GM18499 (cell line): ENCODE measurements at regions not wholly inside any gene's neighbourhood (a gene's known extent, or its start where the extent isn't known, plus 50 kb on each side); places are given as distances from the start of the nearest gene placed in this dataset.

Source experiments
- ATAC-seq: cut with Tn5 transposase; IDR thresholded peaks from one replicate; pipeline ENCODE4 v1.9.1; 2021; ENCODE audit warnings: moderate number of reproducible peaks; ENCODE audit not compliant: insufficient read depth, unreplicated experiment

DNA sequence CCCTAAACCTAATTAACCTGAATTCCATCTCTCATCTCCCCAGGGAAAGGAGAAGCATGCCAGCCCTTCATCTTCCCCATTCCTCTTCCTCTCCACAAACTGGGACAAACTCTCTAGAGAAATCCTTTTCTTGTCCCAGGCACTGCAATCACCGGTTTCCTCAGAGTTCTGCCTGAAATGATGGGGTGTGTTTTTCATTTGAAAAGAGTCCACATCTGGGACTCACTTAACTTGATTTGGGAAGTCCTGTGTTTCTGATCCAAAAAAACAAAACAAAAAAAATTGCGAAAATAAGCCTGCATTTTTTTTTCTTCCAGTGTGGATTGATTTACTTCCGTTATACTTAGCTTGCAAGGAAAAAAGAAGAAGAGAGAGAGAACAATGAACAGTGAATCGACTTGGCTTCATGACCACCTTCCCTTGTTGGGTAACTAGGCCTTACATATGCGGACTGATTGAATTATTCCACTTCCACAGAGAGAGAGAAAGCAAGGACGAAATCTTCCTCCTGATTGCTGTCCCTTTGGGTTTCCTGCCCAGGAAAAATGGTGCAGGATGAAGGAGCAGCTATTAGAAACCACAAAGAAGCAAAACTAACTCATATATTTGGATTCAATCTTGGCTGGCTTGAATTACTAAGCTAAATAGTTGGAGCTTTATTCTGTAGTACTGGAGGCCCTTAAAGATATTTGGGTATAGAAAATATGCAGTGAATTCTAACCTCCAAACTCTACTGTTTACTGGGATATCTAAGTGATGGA is 506.2 kb upstream of the TBX3 start:
- ATAC-seq: no peak

DNA sequence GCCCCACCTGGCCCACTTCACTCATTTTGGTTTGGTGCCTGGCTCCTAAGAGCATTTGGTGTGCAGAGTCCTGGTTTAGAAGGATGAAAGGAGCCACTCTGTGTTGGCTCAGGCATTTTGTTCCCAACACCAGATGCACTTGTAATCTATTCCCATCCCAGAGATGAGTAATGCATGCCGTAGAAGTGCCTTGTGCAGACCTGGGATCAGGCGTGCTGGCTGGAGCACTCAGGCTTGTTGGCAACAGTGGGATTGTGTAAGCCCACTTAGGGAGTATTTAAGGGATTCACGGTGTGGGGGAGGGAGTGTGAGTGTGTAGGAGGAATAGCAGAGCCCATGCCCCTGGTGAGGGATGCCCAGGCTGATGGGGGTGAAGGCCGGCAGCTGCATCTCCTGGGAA is 501.5 kb upstream of the TBX3 start:
- ATAC-seq: no peak

DNA sequence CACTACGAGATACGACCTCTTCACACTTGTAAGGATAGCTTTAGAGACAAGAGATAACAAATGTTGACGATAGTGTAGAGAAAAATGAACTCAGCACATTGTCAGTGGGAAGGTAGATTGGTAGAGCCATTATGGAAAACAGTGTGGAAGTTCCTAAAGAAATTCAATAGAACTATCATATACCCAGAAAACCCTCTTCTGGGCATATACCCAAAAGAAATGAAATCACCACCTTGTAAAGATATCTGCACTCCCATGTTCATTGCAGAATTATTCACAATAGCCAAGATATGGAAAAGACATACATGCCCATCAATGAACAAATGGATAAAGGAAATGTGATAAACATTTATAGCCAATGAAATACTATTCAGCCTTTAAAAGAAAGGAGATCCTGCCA is 499.8 kb upstream of the TBX3 start:
- no peak for ATAC-seq

DNA sequence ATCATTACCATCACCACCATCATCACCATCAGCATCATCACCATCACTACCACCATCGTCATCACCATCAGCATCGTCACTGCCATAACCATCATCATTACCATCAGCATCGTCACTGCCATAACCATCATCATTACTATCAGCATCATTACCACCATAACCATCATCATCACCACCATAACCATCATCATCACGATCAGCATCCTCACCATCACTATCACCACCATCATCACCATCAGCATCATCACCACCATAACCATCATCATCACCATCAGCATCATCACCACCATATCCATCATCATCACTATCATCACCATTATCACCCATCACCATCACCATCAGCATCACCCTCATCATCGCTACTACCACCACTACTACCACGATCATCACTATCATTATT is 493.9 kb upstream of the TBX3 start:
- ATAC-seq: no peak

DNA sequence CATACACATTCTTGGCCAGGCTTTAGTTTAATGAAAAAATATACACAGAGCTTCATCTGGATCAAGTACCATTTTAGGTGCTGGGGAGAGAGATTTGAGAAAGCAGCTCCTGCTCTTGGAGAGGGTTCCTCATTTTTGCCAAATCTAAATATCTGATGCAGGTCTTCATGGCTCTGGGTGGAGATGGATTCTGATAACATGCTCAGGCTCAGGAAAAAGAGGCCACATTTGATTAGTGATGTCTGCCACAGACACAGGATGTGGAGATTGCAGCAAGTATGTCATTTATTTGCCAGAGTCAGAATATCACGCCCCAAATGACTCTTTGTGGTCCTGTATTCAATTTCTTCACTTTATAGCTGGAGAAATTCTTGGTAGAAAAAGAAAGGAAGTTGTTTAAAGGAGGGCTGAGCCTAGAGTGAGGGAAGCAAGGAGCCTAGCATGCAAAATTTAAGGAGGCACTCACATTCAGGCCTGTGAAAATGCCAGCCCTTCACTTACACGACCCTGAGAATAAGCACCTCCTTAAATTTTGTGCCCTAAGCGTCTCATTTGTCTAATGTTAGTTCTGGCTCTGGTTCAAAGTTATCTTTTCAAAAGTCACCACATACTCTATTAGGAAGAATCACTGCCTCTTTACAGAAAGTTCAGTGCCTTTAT is 492.9 kb upstream of the TBX3 start:
- no peak for ATAC-seq

DNA sequence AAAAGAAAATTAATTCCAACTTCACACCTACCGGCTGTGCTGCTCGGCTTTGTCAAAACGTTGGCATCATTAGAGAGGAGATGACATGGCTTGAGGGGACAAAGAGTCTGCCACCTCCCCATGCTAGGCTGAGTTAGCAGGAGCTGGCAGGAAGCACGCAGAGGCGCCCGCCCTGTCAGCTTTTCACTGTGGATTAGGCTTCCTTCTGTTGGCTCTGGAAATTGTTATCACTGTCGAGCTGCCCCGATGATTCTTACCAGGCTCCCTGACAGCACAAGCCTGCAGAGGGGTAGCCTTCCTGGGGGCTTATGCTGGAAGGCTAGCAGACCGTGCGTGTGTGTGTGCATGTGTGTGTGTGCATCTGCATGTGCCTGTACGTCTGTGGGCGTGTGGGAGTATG is 490.9 kb upstream of the TBX3 start:
- no peak for ATAC-seq

DNA sequence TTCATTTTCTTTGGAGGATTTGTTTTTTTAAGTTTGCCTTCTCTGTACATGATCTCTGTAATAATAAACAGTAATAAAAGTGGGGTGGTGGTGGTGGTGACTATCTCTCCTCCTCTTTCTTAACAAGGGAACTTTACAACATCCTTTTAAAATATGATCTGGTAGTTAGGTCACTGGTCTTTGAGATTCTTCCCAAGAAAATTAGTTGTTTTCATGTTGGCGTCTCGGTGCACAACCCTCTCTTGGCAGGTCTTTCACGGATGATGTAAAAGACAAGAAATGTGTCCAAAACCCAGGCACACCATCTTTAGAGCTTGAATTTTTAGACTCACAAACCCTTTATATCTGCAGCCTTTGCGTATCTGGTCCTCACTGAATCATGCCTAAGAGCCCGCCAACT is 488.5 kb upstream of the TBX3 start:
- no peak for ATAC-seq

DNA sequence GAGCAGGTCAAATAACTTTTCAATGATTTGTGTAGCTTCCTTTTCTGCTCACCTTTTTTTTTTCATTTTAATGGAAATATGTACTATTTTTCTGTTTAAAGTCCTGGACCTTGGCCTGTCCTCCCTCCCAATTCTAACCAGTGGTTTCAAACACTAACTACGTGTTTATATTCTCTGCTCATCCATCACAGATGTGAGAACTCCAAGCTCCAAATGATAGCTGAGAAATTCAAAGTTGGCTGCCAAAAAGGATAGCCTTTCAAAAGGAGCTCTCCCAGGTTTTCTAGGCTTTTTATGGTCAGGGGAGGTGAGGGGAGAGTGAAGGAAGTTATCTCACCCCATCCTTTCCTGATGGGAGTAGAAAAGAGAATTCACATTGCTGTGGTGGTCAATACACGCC is 486.0 kb upstream of the TBX3 start:
- no peak for ATAC-seq

DNA sequence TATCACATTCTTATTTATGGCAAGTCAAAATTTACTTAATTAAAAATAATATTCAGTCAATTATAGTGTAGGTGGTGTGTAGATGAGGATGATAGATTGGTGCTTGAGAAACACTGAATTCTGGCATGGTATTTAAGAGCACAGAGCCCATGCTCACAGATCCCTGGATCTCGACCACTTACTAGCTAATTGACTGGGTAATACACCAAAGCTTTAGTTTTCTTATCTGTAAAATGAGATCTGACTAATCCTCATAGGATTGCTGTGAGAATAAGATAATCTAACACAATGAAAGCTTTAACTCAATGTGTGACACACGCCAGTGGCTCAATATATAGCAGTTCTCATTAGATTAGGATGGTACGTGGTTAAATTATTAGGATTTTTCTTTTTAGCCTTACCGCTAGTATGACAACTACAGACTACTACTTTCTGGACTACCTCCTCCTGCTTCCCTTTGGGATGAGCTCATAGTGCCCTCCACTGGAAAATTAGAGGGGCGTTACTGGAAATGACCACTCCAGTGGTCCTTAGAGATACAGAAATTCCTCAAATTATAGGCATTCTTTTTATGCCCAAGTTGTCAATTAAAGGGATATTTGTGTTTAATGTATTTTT is 482.8 kb upstream of the TBX3 start:
- ATAC-seq: no peak

DNA sequence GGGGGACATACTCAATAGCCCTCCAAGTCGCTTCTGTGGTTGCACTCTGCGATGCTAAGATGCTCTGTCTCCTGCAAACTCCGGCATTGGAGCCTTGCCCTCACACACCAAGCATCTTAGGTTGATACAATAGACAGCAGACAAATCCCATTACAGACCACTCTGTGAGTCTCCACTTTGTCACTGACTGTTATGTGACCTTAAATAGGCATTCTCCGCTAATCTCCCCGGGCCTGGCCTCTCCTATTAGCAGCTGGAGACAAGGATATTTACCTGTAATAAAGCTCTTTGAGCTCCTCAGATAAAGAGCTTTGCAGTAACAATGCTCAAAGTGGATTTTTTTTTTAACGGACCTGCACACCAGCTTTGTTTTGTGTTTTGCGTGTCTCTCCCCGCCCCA is 479.7 kb upstream of the TBX3 start:
- ATAC-seq: no peak

DNA sequence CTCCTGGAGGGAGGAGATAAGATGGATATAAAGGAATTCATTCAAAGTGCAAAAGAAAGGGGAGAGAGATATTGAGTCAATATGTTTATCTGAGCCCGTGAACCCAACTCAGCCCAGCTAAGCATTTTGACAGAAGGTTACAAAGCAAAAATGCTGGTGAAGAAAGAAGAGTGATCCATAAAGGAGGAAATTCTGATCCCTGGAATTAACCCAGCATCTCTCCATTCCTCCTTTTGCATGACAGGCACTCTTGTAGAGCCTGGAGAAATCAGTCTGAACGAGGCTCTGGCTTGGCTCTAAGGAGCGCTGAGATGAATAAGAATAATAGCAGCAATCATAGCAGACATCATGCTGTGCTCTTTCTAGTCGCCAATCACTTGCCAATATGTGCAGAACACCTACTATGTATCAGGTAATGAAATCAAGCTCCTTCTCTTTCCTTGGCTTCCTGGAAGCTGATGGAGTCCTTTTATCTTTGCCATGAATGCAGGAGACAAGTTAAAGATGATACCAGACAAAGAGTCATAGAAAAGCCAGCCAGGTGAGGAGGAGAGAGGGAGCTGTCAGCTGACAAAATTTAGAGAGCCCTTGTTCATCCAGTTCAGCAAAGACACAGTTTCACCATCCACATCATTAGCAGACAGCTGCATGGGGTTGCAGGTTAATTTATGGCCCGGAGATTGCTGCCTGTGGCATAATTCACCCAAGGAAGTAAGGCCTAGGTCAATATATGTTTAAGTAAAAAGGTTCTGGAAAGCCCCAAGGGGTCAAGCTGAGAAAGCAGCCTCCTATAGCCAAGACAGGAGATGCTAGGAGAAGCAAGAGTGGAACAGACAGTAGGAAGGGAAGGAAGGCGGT is 476.5 kb upstream of the TBX3 start:
- ATAC-seq: no peak

DNA sequence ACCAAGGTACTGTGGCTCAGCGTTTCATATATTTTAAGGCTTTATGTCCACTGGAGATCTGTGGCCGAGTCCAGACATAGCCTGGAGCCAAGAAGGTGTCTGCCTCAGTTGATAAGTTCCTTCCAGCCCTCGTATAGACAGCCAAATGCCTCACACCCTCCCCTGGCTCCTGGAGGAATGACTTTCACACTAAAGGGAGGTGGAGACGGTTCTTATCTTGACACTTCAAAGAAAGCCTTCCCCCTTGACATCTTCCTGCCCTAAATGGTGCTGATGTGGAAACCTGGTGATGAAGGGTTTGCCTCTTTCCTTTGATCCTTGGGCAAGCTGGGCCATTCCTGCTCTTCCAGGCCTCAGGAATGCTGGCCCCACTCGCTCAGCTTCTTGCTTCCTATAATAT is 474.8 kb upstream of the TBX3 start:
- no peak for ATAC-seq

DNA sequence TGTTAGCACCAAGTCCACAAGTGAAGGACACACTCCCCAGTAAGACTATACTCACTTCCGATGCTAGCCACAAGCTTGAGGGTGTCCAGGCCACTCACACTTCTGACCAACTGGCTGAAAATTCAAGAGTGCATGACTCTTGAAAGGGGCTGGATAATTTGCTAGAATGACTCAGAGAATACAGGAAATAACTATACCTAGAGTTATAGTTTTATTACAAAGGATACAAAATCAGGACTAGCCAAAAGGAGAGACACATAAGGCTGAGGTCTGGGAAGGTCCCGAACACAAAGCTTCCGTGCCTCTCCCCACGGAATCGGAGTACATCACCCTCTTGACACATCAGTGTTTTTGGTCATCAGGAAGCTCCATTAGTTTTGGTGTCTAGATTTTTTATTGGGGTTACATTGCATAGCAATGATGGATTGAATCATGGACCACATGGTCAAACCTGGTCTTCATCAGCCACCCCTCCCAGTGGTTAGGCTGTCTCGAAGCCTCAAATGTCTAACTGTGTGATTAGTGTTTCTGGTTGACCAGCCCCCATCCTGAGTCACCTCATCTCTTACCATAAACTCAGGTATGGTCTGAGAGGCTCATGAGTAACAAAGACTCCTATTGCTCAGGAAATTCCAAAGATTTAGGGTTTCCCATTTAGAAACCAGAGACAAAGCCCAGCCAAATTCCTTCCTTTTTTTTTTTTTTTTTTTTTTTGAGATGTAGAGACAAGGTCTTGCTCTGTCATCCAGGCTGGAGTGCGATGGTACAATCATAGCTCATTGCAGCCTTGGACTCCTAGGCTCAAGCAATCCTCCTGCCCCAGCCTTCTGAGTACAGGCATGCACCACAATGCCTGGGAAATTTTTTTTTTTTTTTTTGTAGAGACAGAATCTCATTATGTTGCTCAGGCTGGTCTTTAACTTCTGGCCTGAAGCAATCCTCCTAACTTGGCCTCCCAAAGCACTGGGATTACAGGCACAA is 472.0 kb upstream of the TBX3 start:
- no peak for ATAC-seq

DNA sequence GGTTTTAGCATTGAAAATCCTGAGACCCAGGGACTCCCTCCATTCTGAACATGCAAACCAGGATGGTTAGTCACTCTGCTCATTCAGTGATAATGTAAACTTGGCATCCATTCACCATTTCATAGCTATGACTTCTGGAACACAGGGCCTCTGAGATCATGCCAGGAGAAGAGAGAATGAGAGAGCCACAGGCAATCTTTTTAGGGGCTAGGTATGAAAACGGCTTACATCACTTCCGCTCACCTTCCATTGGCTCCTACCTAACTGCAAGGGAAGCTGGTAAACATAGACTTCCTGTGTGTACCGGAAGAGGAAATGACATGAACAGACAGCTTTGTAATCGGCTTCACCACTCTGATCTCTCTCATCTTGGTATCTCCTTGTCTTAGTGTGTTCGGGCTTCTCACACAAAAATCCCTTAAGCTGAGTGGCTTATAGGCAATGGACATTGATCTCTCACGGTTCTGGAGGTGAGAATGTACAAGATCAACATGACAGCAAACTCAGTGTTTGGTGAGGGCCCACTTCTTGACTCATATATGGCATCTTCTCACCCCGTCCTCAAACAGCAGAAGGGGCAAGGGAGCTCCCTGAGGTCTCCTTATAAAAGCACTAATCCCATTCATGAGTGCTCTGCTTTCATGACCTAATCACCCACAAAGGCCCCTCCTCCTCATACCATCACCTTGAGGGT is 465.9 kb upstream of the TBX3 start:
- no peak for ATAC-seq

DNA sequence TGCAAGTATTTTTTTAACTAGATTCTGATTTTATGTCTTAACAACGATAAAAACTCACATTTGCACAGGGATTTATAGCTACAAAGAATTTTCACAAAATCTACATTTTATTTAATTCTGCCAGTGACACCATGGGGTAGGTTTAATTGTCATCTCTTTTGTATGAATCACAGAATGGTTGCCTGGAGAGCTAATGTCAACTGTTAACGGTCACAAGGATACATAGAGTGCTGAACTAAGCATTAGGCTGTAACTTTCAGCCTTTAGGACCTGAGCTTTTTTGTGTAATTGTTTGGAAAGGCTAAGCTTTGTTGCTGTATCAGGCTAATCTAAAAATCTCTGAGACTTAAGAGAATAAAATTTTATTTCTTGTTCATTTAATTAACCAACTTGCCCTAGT is 465.3 kb upstream of the TBX3 start:
- no peak for ATAC-seq

DNA sequence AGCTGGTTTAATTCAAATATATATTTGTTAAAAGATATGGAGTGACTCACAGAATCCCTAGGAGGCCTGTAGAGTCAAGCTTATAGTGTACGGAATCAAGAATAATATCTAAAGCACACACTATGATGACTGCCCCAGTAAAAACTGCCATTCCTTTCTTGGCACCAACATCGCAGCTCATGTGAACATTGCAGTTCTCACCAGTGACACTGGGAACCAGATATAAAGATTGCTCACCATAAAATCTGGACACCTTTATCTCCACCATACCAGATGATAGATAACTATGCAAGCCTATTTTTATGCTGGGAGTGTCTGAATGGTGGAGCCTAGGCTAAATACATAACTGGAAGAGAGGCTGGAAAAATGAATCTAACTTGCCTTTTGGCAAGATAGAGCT is 463.9 kb upstream of the TBX3 start:
- ATAC-seq: no peak

DNA sequence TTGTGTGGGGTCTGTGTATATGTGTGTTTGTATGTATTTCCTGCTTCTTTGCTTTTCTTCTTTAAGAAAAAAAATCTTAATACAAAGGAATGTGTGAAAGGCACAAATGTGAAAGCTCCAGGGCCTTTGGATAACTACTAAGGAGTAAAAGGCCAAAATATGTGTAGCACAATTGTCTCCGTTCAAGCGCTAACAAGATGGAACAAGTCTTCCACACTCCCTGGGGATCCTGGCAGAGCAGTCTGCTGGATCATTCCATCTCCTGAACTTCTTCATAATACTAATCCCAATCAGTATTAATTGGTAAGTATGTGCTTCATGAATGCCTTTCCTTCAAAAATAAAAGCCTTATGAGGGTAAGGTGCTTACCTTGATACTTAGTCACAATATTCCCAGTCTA is 462.5 kb upstream of the TBX3 start:
- ATAC-seq: no peak

DNA sequence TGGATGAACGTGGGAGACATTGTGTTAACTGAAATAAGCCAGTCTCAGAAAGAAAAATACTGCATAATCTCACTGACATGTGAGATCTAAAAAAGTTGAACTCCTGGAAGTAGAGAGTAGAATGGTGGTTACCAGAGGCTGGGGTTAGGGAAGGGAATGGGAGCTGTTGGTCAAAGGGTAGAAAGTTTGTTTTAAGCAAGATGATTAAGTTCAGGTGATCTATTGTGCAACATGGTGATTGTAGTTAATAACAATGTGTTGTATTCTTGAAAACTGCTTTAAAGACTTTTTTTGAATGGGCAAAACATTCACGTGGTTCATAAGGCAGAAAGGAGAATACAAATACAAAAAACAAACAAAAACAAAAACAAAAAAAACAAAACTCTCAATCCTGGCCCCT is 460.4 kb upstream of the TBX3 start:
- ATAC-seq: no peak

DNA sequence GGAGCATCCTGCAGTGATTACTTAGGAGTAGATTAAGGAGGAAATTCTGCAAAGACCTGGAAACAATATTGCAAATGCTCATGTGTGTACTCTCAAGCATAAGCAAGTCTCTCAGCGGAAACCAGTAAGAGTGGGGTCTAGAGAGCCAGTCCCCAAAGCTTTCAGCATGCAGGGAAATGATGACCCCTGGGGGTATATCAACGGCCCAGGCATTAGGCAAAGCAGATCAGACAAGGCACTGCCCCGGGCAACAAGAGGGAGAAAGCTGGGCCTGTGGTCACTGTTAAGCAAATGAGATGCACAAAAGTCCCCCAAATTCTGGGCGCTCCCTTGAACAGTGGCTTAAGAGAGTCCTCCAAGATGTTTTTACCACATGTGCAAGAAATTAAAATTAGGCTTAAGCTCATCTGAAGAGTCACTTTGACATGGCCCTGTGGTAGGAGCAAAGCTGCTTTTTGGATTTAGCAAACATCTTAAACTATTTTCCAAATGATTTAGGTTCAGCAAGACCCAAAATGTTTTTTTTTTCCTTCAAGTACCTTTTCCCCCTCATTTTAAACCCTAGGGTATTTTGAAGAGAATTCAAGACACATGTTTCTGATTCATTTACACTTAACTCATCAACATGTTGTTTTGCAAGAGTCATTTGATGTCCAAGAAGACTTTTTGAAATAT is 457.1 kb upstream of the TBX3 start:
- ATAC-seq: no peak
